GM19351 (cell line): ENCODE measurements at regions not wholly inside any gene's neighbourhood (a gene's known extent, or its start where the extent isn't known, plus 50 kb on each side); places are given as distances from the start of the nearest gene placed in this dataset.

Source experiments
- ATAC-seq: cut with Tn5 transposase; IDR thresholded peaks from one replicate; pipeline ENCODE4 v1.9.1; 2021; ENCODE audit warnings: mild to moderate bottlenecking, moderate library complexity; ENCODE audit not compliant: unreplicated experiment

DNA sequence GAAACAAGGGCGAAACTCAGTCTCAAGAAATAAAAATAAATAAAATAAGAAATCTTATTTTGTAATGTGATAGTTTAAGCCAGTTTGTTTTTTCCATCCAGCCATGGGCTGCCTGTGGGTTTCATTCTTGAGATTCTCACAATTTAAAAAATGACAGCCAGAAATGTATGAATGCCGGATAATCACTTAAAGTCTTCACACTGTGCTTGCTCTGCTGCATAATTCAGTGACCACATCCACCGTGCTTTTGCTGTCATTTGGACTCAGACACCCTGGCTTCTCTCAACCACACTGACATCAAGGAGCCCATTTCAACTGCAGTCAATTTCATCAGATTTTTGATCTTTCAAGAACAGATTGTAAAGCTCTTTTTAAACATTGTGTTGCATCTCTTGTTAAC, 61.0 kb upstream of the DAPK1 start:
- ATAC-seq = no peak

DNA sequence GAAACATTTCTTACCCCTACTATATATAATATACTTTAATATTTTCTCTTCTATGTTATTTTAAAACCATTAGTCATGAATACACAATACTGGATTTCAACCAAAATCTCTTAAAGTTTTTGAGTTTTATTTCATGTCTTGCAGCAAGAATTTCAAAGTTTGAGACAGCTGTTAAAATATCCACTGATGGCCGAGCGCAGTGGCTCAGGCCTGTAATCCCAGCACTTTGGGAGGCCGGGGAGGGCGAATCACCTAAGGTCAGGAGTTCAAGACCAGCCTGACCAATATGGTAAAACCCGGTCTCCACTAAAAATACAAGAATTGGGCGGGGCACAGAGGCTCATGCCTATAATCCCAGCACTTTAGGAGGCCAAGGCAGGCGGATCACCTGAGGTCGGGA, 59.7 kb upstream of the DAPK1 start:
- ATAC-seq = no peak

GRCh38 chr9:87441251-87441650, 56.4 kb upstream of the DAPK1 start:
- no peak for ATAC-seq

DNA sequence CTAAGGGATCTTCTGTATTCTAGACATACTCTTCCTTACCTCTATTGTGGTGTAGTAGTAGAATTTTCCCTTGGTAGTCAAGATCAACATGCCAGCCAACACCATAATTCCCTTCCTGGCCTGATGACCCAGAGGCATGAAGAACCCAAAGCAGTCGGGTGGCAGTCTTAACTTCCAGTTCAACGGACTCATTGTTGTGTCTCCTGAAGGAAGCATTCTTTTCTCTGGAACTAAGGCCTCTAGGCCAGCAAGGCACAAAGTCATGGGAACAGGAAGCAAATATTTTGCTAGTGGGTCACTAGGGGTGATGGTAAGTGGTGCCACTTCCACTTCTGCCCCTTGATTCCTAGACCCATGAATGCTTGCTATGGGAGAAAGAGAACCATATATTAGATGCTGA, 55.2 kb upstream of the DAPK1 start:
- no peak for ATAC-seq

- ATAC-seq = no peak
Observed at GRCh38 chr9:87443006-87443405, 54.7 kb upstream of the DAPK1 start.

GRCh38 chr9:87443461-87443860, 54.2 kb upstream of the DAPK1 start:
- no peak for ATAC-seq

- ATAC-seq = peak; percentile 100
Observed at GRCh38 chr9:87445646-87446045, 52.0 kb upstream of the DAPK1 start.

DNA sequence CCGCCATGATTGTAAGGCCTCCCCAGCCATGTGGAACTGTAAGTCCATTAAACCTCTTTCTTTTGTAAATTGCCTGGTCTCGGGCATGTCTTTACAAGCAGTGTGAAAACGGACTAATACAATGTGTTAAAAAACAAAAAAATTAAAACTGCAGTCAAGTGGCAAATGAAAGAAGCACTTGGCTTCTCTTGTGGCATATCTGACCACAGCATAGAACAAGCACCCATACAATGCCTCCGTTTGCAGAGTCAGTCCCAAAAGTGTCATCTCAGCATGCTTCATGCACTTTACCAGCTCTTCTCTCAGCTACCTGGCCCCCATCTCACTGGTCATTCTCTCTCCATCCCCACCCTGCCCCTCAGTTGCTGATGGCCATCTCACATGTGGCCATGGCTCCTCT, 51.1 kb upstream of the DAPK1 start:
- ATAC-seq = no peak

GRCh38 chr9:87447547-87448432, 49.9 kb upstream of the DAPK1 start:
- ATAC-seq = no peak
